Activated CD4-positive, CD25-positive, alpha-beta regulatory T cell treated with anti-CD3 and anti-CD28 coated beads, Interleukin-2, amount 50 U/mL, for 72 hours (primary cell): ENCODE measurements at regions not wholly inside any gene's neighbourhood (a gene's known extent, or its start where the extent isn't known, plus 50 kb on each side); places are given as distances from the start of the nearest gene placed in this dataset.
"Not testable (repeated sequence)": the region's sequence is repeated elsewhere in the genome, so short reads cannot be mapped to it uniquely, and the experiment has no call there.

Experiments used
- DNase-seq: peaks from one replicate; pipeline ENCODE4 v3.0.0; 2021

DNA sequence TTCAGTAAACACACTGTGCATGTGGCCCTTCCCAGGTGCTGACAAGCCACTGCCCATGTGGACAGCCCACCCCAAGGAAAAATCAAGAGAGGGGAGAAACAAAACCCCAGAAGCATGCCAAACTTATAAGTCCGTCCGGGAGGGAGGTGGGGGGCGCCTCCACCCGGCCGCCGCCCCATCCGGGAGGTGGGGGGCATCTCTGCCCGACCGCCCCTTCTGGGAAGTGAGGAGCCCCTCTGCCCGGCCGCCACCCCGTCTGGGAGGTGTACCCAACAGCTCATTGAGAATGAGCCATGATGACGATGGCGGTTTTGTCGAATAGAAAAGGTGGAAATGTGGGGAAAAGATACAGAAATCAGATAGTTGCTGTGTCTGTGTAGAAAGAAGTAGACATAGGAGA is 53.8 kb upstream of the C2CD4B start:
- DNase-seq = no peak

DNA sequence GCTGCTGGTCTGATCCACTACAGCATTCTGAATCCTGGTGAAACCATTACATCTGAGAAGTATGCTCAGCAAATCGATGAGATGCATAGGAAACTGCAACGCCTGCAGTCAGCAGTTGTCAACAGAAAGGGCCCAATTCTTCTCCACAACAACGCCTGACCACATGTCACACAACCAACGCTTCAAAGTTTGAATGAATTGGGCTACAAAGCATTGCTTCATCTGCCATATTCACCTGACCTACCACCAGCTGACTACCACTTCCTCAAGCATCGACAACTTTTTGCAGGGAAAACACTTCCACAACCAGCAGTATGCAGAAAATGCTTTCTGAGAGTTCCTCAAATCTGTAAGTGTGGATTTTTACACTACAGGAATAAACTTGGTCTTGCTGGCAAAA is 54.7 kb upstream of the C2CD4B start:
- no peak for DNase-seq

DNA sequence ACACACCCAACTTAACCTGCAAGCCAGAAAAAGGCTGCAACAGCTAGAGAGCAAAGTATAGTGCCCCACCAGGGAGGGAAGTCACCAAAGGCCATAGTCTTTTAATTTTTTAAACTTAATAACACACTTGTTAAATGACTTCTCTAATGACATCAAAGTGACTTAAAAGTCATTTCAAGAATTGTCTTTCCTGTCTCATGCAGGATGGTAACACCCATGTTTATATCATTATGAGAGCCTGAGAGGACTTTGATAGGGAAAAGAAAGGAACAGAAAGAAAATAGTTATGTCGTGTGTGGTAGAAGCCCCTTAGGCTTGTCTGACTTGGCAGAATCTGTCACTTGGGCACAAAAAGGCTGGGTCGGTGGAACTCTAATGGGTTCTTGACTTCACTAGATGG is 57.9 kb upstream of the C2CD4B start:
- DNase-seq = no peak

DNA sequence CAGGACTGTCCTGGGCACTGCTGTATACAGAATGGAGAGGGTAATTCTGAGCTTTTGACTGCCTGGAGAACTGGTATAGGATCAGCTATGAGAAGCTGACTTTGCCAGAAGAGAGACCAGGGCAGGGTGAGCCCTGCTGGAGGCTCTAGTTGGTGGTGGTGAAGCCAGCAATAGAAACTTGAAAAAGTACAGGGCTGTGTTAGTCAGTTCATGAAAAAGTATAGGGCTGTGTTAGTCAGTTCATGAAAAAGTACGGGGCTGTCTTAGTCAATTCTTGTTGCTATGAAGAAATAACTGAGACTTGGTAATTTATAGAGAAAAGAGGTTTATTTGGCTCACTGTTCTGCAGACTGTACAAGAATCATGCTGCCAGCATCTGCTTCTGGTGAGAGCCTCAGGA is 63.5 kb upstream of the C2CD4B start:
- DNase-seq = no peak

DNA sequence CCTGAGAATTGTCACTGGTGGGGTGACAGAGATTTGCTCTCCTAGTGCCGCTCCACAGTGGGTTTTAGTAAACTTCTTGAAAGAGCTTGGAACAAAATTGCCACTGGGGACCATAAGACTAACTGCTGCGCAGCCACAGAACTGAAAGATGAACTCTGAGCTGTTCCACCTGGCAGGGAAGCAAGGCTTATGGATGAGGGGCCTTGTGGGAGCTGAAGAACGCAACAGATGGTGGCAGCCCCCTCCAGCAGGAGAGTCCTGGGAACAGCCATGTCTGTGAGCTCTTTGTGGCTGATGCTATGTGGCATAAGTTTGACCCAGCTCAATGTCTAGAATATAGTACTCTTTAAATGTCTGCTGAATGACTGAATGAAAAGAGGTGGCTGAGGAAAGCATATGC is 66.8 kb upstream of the C2CD4B start:
- DNase-seq = no peak

DNA sequence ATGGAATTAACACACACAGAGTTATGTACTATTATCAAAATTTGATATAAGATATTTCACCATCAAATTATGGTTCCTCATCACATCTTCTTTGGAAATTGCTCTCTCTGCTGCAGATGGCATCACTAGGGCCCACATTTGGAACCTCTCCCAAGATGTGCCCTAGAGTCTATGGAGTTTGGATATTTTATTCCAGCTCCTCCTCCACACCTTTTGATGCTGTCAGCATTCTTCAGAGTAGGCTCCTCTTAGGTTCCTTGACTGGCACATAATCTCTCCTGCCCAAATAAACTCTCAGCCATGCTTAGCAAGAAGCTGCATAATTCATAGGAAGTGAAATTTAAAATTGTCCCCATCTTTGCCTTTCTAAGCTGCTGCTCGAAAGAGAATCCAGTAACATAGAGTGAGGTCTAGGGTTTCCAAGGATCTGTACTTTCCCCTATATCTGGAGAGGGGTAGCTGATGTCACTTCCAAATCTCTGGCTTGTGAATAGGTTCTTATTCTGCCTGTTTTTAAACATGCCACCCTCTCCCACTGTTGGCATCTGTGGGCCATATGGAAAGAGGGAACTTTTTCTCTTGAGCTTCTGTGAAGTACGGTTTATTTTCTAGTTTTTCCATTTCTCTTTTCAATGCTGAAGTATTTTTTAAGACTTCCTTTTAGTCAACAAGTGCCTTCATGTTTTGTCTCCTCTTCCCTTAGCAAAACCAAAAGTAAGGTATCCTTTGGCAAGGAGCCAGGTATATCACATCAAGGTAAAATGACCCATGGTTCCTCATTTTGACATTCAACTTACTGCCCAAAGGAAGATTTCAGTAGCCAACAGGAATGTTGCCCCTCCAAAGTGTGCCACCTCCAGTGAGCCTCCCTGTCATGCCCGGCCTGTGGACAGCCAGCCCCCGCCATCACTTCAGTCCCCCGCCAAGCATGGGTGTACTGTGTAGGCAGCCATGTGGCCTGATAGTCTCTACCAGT is 75.3 kb upstream of the C2CD4B start:
- no peak for DNase-seq

DNA sequence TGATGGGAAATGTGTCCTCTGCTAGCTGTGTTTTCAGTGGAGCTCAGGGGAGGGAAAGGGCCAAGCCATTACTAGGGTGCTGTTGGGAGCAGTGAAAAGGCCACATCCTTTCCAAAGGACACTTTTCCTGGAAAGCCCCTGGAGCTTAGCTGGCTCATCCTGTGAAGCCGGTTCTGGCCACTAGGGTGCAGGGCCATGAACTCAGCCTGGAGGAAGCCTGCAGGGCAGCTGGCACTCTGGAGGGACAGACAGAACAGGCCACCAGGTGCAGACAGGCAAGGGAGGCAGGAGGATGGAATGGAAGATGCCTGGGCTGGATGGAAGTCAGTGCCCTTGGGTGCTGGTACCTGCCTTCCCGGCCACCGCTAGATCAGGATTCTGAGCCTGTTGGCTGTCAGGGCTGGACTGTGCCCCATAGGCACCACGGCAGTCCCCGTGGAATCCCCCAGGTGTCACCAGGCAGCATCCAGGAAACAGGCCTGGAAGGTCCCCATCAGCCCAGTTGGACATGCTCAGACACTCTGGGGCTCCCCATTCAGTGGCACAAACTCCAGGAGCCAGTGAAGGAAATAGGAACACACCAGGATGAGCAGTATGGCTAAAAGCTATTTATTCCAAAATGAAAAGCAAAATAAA is 76.2 kb upstream of the C2CD4B start:
- DNase-seq = no peak

DNA sequence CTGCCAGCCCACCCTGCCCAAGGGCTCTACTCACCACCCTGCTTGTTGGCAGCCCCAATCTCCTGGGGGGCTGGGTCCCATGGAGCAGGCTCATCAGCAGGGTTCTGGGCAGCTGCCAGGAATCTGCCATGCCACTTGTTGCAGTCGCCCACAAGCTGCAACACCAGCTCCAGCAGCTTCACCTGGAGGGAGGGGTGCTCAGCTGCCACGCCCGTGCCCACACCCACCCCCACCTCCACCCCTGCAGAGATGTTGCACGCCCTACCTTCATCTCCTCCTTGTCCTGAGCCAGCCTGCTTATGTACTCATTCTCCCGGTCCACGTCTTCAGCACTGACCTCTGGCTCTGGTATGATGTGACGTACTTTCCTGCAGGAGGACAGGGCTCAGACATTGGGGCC is 77.9 kb upstream of the C2CD4B start:
- DNase-seq = no peak

DNA sequence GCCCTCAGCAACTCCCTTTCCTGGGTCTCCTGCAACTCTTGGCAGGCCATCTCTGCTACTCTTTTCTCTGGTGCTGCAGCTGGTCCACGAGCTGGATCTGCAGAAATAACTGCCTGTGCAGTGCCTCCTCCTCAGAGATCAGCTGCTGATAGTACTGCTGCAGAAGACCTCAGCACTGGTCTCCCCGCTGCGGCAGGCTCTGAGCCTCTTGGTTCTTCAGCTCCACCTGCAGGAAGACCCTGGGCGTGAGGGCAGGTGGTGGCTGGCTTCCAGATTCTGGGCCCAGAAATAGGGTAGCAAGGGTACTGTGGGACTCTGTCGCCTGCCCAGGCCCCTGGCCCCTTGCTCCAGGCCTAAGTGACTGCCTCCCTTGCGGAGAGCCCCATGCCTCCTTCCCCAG is 79.7 kb upstream of the C2CD4B start:
- no peak for DNase-seq

DNA sequence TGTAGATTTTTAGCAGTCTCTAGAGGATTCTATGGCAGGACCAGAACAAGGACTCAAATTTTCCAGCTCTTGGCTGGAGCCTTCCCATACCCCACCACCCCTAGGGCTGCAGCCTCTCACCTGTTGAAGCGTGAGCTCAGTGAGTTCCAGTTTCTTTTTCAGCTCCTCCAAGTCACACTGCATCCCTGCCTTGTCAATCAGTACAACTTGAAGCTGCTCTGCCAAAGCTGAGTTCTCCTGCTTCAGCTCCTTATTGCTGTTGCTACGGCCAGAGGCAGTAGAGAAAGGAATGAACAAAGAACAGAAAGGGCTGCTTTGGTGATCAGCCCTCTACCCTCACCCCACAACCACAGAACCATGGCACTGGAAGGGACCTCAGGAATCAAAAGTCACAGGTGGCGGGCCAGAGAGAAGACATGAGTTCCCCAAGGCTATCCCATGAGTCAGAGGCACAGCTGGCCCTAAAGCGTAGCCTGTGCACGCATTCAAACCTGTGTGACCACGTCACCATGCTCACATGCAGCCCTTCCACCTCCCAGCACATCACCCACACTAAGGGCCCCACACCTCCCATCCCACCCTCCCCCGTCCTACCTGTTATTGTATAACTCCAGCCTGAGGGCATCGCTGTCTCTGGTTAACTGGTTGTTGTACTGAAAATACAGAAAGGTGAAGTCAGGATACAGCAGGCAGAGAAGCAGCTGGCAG is 83.3 kb upstream of the C2CD4B start:
- DNase-seq = no peak

DNA sequence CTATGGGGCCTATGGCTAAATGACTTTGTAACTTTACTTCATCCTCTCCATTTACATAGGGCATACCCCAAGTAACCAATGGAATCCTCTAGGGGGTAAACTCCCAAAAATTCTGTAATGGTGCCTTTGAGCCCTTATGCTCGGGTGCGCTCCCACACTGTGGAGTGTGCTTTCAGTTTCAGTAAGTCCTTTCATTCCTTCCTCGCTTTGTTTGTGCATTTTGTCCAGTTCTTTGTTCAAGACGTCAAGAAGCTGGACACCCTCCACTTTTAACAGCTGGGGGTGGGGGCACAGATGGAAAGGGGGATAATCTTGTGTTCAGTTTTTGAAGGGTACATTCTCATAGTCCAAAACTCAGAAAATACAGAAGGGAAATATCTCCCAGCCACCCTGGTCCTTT is 84.4 kb upstream of the C2CD4B start:
- no peak for DNase-seq

DNA sequence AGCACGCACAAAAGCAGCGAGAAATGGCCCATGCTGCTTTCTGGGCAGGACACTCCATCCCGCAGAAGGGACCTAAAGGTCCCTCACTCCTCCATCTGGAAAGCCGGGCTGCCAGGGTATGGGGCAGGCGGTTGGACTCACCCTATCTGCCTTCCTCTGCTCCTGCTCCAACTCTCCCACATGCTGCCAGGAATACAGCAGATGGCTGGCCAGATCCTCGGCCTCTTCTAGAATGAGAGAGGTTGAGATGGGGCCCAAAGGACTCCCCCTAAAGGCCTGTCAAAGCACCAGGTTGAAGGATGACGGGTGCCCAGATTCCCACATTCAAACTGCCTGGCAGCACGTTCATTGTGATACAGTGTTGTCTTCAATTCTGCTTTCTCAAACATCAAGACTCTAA is 85.1 kb upstream of the C2CD4B start:
- no peak for DNase-seq

DNA sequence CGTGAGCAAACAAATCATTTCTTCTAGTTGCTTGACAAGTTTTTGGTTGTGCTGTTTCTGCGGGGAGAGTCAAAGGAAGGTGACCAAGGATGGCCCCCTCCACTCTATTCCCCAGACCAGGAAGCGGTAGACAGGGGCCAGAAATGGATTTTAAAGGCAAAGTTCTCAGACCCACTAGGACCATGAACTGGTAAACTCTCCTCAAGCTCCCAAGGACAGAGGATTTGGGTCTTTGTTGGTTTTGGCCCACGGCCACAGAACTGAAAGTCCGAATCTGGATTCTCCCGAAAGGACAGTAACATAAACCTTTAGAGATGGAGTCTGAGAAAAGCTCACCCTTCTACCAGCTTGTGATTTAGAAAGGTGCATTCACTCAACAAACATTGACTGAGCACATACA is 85.9 kb upstream of the C2CD4B start:
- DNase-seq = no peak

DNA sequence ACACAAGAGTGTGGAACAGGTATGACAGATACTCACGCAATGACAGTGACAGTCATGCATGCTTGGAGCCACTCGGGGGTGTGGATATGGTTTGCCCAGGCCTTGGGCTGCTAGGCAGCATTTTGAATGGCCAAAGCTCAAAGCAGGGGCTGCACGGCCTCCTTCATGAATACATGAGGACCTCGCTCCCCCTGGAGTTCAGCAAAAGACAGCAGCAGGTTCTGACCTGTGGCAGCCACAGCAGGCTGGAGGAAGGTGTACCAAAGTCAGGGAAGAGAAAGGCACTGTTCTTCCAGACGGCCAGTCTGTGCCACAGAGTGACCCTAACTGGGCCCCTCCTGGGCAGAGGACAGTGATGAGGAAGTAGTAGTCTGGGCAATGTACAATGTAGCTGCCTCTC is 88.2 kb upstream of the C2CD4B start:
- DNase-seq = no peak

DNA sequence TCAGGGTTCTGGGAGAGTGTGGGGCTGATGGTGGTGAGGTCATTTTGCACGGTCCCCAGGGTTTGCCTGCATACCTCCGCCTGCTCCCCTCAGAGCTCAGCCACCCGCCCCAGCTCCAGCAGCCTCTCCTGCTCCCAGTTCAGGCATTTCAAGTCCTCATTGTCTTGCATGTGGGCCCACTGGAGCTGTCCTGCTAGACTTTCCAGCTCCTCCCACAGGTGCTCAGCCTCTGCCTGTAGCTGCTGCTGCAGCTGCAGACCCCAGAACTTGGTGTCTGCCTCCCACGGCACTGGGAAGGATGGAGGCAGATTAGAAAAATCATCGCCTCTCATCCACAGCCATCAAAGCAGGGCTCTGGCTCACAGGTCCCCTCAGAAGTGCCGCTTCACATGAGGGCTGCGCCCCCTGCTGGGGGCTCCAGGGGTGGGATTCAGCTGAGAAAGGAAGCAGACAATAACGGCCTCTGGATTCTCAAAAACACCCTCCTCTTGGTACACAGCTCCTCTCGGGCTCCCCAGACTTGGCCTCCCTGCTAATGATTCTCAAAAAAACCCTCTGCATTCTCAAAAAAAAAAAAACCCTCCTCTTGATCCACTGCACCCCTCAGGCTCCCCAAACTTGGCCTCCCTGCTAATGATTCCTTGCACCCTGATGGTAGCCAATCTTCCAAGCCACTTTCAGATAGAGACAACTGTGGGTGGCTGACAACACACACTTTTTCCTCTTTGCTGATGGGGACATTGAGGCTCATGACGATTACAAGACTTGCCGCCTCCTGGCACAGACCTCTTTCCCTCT is 89.3 kb upstream of the C2CD4B start:
- DNase-seq = peak; percentile 68

DNA sequence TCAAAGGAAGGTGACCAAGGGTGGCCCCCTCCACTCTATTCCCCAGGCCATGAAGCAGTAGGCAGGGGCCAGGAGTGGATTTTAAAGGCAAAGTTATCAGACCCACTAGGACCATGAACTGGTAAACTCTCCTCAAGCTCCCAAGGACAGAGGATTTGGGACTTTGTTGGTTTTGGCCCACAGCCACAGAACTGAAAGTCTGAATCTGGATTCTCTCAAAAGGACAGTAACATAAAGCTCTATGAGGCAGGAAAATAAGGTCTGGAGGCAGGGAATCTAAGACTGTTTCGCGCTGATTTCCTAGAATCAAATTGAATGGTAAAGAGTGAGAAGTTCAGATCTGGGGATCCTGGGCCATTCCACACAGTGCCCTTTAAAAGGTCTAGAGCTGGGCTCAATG is 91.3 kb upstream of the C2CD4B start:
- DNase-seq = not testable (repeated sequence)

DNA sequence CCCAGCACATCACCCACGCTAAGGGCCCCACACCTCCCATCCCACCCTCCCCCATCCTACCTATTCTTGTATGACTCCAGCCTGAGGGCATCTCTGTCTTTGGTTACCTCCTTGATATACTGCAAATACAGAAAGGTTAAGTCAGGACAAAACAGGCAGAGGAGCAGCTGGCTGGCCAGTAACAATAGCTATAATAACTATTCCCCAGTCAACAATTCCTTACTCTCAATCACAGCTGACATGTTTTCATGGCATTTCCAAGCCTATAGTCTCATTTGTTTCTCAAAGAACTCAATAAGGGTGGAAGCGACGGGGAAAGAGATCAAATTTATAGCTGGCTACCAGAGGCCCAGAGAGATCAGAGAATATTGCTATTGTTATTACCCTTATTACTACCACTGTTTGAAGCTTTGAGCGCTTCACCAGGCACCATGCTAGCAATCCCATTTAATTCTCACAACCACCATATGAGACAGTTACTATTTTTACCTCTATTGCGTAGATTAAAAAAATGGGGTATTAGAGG is 93.0 kb upstream of the C2CD4B start:
- DNase-seq = no peak

DNA sequence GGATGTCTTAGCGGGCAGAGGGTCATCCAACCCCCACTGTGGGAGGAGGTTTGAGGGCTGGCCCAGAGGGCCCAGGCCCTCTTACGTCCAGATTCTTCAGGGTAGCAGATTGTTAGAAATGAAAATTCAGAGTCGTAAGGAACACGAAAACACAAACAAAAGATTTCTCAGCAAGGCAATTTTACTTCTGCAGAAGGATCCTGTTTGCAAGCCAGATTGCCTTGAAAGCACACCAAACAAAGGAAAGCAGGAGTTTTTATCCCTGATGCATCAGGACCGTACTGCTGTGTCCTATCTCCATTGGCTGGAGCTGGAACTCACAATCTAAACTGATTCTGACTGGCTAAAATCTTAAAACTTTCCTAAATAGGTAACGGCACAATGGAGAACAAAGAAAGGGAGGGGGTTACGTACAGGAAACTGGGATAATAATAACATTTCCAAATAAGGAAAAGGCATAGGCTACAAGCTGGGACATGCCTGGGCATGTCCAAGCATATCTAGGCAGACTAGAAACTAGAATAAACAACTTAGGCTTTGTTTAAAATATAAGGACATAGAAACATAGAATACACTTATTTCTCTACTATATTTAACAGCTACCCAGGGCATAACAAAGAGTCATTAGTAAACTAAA is 97.3 kb upstream of the C2CD4B start:
- no peak for DNase-seq

DNA sequence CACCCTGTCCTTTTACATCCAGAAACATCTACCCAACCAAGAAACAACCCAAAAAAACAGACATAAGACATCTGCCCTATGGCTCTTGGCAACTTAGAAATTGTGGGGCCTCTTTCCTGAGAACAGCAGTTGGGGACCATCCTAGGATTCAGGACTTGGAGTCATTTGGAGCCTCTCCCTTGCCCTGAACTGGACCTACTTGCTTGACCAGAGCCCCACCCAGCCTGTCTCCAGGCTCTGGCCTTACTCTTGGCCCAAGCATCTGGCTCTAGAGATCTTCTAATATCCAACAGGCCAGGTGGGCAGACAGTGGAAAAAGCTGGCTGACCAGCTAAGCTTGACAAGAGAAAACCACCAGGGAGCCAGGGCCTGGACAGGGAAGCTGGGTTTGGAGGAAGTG is 99.1 kb upstream of the C2CD4B start:
- DNase-seq = no peak

DNA sequence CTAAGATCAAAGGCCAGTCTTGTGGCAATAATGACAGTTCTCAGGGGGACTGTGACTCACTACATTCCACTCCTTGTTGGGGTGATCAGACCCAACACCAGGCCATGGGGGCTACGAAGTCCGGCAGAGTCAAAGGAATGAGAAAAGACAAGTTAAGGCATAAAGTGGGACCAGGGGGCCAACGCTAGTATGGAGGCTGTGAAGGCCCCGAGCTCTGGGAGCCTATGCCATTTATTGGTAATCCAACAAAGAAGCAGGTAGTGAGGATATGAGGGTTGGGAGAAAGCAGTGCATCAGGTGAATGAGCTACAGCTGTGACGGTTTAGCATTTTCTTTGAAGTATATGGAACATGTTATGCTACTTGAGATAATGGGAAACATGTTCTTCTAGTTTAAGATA is 104.4 kb upstream of the C2CD4B start:
- no peak for DNase-seq

DNA sequence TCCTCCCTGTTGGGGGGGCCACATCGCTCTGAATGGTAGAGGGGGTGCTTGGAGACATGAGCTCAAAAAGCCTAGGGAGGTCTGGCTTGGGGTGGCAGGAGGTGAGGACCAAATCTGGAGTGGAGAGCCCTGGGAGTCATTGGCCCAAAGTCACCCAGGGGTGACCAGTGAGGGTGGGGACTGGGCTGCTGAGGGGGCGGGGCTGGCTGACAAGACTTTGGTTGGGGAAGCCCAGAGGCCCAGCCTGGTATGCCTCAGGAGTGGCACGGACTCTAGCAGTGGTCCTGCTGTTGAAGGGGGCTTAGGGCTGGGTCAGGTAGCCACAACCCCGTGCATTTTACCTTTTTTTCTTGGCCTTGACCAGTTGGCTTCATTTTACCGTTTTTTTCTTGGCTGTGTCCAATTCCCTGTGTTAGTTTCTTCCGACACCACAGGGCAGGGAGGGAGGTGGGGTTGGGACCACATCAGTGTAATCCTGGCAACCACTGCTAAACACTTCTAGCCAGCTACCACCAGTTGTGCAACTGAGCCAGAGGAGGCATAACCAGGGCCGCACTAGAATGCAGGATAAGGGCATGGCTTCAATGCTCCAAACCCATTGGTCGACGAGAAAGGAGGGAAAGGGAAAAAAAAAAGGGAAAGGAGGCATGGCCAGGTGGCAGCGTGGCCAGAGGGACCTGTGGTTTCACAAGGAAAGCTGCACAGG is 105.3 kb upstream of the C2CD4B start:
- no peak for DNase-seq

DNA sequence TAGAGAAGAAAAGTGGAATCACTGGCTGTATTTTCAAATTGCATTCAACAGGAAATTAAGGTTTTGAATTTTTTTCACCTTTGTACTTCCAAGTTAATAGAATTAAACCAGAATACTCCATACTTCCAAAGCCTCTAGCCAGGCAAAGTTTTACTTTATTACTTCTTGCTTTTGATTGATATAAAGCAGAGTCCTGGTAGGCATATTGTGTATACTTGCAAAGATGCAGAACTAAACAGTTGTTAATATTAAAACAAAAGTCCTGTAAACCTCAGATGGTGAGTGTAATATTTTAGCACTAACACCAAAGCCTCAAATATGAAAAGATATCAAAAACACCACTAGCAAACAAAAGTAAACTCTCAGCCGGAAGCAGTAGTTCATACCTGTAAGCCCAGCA is 107.2 kb upstream of the C2CD4B start:
- no peak for DNase-seq
